OCI-LY3 (cell line): ENCODE measurements at regions not wholly inside any gene's neighbourhood (a gene's known extent, or its start where the extent isn't known, plus 50 kb on each side); places are given as distances from the start of the nearest gene placed in this dataset.

ENCODE experiments used
- CTCF ChIP-seq: fragments of 200-600, 300-600 bp; sonication (generic); IDR thresholded peaks from 2 replicates; pipeline ENCODE4 v1.5.1; 2014; ENCODE audit warnings: antibody characterized with exemption, low read length, low read depth
- EZH2phosphoT487 ChIP-seq: fragments of 200-600 bp; shearing (Covaris generic); IDR thresholded peaks from 2 replicates; pipeline ENCODE4 v1.6.1; 2018; ENCODE audit warnings: antibody characterized with exemption, mixed run types, low read depth

GRCh38 chr15:47429376-47429775 is 287.9 kb upstream of the SEMA6D start:
- TF ChIP-seq CTCF: no peak
- TF ChIP-seq EZH2phosphoT487: no peak
